ENCODE measurements at regions not wholly inside any gene's neighbourhood (a gene's known extent, or its start where the extent isn't known, plus 50 kb on each side); places are given as distances from the start of the nearest gene placed in this dataset.
"Not testable (repeated sequence)": the region's sequence is repeated elsewhere in the genome, so short reads cannot be mapped to it uniquely, and the experiment has no call there.

GRCh38 chr13:50654331-50654730, 189.2 kb downstream of the DLEU7 start:
- TF ChIP-seq, protein P1, sequence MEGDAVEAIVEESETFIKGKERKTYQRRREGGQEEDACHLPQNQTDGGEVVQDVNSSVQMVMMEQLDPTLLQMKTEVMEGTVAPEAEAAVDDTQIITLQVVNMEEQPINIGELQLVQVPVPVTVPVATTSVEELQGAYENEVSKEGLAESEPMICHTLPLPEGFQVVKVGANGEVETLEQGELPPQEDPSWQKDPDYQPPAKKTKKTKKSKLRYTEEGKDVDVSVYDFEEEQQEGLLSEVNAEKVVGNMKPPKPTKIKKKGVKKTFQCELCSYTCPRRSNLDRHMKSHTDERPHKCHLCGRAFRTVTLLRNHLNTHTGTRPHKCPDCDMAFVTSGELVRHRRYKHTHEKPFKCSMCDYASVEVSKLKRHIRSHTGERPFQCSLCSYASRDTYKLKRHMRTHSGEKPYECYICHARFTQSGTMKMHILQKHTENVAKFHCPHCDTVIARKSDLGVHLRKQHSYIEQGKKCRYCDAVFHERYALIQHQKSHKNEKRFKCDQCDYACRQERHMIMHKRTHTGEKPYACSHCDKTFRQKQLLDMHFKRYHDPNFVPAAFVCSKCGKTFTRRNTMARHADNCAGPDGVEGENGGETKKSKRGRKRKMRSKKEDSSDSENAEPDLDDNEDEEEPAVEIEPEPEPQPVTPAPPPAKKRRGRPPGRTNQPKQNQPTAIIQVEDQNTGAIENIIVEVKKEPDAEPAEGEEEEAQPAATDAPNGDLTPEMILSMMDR (IDR thresholded peaks at IDR 0.05; ENCODE audit: borderline replicate concordance, insufficient read depth, low read depth, low read length), result no peak
- H3K4me3 ChIP-seq (ENCODE audit: low read depth, low read length), result no peak overlapping the region

GRCh38 chr13:50661881-50662280, 181.6 kb downstream of the DLEU7 start:
- not testable (repeated sequence) for H3K4me3 ChIP-seq (ENCODE audit: low read depth, low read length)

- H3K4me3 ChIP-seq (ENCODE audit: low read depth, low read length), result no peak overlapping the region
- TF ChIP-seq, protein P1 (IDR thresholded peaks at IDR 0.05; ENCODE audit: borderline replicate concordance, insufficient read depth, low read depth, low read length), result no peak
Observed at GRCh38 chr13:50664951-50665350, 178.5 kb downstream of the DLEU7 start.

GRCh38 chr13:50668049-50668448, 175.4 kb downstream of the DLEU7 start:
- no peak overlapping the region for H3K4me3 ChIP-seq (ENCODE audit: low read depth, low read length)
- TF ChIP-seq, protein P1 (IDR thresholded peaks at IDR 0.05; ENCODE audit: borderline replicate concordance, insufficient read depth, low read depth, low read length), result no peak

DNA sequence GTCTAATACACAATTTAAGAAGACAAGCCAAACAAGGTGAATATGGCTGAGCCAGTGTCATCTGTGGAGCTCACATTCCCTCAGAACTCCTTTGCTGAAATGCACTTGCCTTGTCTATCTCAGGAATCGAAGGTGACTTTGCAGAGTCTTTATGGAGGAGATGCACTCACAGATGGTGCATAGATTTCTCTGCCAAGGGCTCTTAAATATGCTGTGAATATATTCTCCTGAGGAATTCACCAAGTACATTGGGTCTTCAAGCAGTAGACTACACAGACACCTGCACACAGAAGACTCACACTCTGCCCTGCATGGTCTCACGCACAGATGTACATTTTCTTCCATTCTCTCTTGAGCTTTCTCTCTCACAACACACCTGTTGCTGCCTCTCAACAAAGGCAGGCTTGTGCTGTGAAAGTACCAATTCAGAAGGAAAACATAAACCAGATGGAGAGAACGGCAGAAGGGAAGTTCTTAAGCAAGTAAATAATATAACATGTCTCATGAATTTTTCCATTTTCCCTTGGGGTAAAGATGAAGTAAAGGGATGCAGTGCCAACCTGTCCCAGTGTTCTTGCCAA, 174.7 kb downstream of the DLEU7 start:
- TF ChIP-seq, protein P1 (IDR thresholded peaks at IDR 0.05; ENCODE audit: borderline replicate concordance, insufficient read depth, low read depth, low read length), result no peak
- H3K4me3 ChIP-seq (ENCODE audit: low read depth, low read length), result no peak overlapping the region

GRCh38 chr13:50670272-50670671, 173.2 kb downstream of the DLEU7 start:
- TF ChIP-seq, protein P1 (IDR thresholded peaks at IDR 0.05; ENCODE audit: borderline replicate concordance, insufficient read depth, low read depth, low read length), result no peak
- H3K4me3 ChIP-seq (ENCODE audit: low read depth, low read length), result no peak overlapping the region

DNA sequence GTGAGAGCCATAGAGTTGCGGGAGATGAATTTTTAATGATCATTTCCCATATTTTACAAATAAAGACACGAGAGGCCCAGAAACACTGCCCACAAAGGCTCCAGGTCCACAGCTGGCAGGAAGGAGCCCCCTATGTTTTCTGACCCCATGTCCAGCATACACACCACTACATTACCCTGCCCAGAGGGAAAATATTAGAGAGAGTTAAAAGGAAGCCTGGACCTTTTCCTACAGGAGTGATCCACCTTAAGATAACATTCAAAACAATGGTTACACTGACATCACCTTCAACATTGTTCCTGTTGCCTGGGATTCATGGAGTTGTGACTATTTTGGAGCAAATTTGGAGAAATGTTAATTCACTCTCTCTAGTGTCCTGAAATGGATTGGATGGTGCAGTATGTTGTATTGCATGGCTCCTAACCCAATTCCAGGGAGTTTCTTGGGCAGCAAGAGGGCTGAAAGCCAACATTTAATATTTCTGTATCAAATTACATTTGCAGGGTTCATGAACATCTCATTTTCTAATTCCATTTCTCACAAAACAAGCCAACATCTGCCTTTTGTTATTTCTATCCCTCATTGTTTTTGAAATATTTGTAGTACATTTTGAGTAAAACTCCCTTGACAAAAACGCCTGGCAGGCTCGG, 172.5 kb downstream of the DLEU7 start:
- TF ChIP-seq, protein P1 (IDR thresholded peaks at IDR 0.05; ENCODE audit: borderline replicate concordance, insufficient read depth, low read depth, low read length), result no peak
- no peak overlapping the region for H3K4me3 ChIP-seq (ENCODE audit: low read depth, low read length)
